NOMO-1 treated with dmso at 0.1 percent for 144 hours (cell line): ENCODE measurements at regions not wholly inside any gene's neighbourhood (a gene's known extent, or its start where the extent isn't known, plus 50 kb on each side); places are given as distances from the start of the nearest gene placed in this dataset.
"Not testable (repeated sequence)": the region's sequence is repeated elsewhere in the genome, so short reads cannot be mapped to it uniquely, and the experiment has no call there.

ENCODE experiments used
- DNase-seq: peaks from one replicate; lab custom pipeline; 2025; ENCODE audit not compliant: unreplicated experiment; lab: John Stamatoyannopoulos, UW

GRCh38 chr1:2948751-2949680 is 72.3 kb upstream of the ACTRT2 start:
- DNase-seq = no peak

GRCh38 chr1:2949966-2950925 is 71.0 kb upstream of the ACTRT2 start:
- no peak for DNase-seq

GRCh38 chr1:2950926-2951305 is 70.4 kb upstream of the ACTRT2 start:
- DNase-seq = no peak

- DNase-seq = no peak
These were observed 69.4 kb upstream of the ACTRT2 start for GRCh38 chr1:2951856-2952255.

GRCh38 chr1:2952371-2952770 is 68.9 kb upstream of the ACTRT2 start:
- no peak for DNase-seq

- DNase-seq = no peak
These were observed 68.3 kb upstream of the ACTRT2 start for GRCh38 chr1:2952992-2953391.

GRCh38 chr1:2953688-2954285 is 67.5 kb upstream of the ACTRT2 start:
- DNase-seq = no peak

GRCh38 chr1:2955652-2956051 is 65.6 kb upstream of the ACTRT2 start:
- DNase-seq = no peak

GRCh38 chr1:2956576-2956975 is 64.7 kb upstream of the ACTRT2 start:
- DNase-seq = no peak

- DNase-seq = no peak
These were observed 63.9 kb upstream of the ACTRT2 start for GRCh38 chr1:2957329-2957728.

- DNase-seq = not testable (repeated sequence)
These were observed 61.4 kb upstream of the ACTRT2 start for GRCh38 chr1:2959881-2960280.

- DNase-seq = no peak
These were observed 60.2 kb upstream of the ACTRT2 start for GRCh38 chr1:2961081-2961480.

GRCh38 chr1:2961661-2962060 is 59.6 kb upstream of the ACTRT2 start:
- no peak for DNase-seq

- no peak for DNase-seq
These were observed 59.2 kb upstream of the ACTRT2 start for GRCh38 chr1:2962061-2962460.

GRCh38 chr1:2962541-2962940 is 58.7 kb upstream of the ACTRT2 start:
- no peak for DNase-seq

- DNase-seq = no peak
These were observed 58.3 kb upstream of the ACTRT2 start for GRCh38 chr1:2962946-2963345.

- DNase-seq = no peak
These were observed 55.6 kb upstream of the ACTRT2 start for GRCh38 chr1:2965676-2966075.

GRCh38 chr1:2966449-2967328 is 54.6 kb upstream of the ACTRT2 start:
- DNase-seq = no peak

GRCh38 chr1:2967329-2967725 is 53.9 kb upstream of the ACTRT2 start:
- DNase-seq = no peak

- no peak for DNase-seq
These were observed 53.4 kb upstream of the ACTRT2 start for GRCh38 chr1:2967881-2968280.
